HL-60 (cell line): ENCODE measurements at regions not wholly inside any gene's neighbourhood (a gene's known extent, or its start where the extent isn't known, plus 50 kb on each side); places are given as distances from the start of the nearest gene placed in this dataset.

ENCODE experiments used
- DNase-seq, 2 experiments: peaks; one replicate each; pipeline ENCODE4 v3.0.0-alpha.2; 2010 to 2020; ENCODE audit warnings: low read depth in 1 of 2, low spot score in 1 of 2
- H3K27ac ChIP-seq: fragments of 250-450 bp; sonication (Bioruptor Pico); replicated peaks from 2 replicates; pipeline ENCODE4 v1.5.1; 2020; ENCODE audit warnings: mild to moderate bottlenecking, moderate library complexity
- H3K27me3 ChIP-seq: fragments of 250-450 bp; sonication (Bioruptor Pico); 2 replicates; pipeline ENCODE4 v1.5.1; 2021; ENCODE audit warnings: mild to moderate bottlenecking, moderate library complexity; ENCODE audit not compliant: insufficient read depth, poor library complexity, severe bottlenecking
- H3K4me3 ChIP-seq: replicated peaks from 2 replicates; pipeline ENCODE4 v1.5.1; 2011; ENCODE audit warnings: mild to moderate bottlenecking, control low read depth, low read length; ENCODE audit not compliant: insufficient read depth
- GABPA ChIP-seq: IDR thresholded peaks from 2 replicates; pipeline ENCODE4 v1.6.1; 2012; ENCODE audit warnings: low read depth
- POLR2AphosphoS5 ChIP-seq: IDR thresholded peaks from 2 replicates; pipeline ENCODE4 v1.6.1; 2012; ENCODE audit warnings: low read depth
- SPI1 ChIP-seq: IDR thresholded peaks from 2 replicates; pipeline ENCODE4 v1.6.1; 2012; ENCODE audit warnings: low read depth, mild to moderate bottlenecking, borderline replicate concordance
- TF ChIP-seq, protein P1 (sequence below): IDR thresholded peaks from 2 replicates; pipeline ENCODE4 v1.6.1; 2012; ENCODE audit warnings: low read depth; ENCODE audit not compliant: insufficient replicate concordance
- TF ChIP-seq, protein P2 (sequence below): IDR thresholded peaks from one replicate; pipeline ENCODE4 v1.5.1; 2011; ENCODE audit warnings: low read length, control low read depth, inconsistent platforms; ENCODE audit not compliant: insufficient read depth

DNA sequence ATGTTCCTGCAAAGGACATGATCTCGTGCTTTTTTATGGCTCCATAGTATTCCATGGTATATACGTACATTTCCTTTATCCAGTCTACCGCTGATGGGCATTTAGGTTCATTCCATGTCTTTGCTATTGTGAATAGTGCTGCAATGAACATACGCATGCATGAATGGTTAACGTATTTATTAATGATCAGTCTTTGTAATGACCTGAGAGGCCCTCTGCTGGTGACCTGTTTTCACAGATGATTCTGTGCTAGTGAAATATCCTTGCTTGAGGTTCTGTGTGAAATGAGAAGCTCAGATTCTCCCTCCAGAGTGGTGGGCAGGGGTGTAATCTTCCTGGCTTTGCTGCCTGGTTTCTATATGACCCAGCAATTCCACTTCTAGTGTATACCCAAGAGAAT, 160.2 kb upstream of the RASGRP1 start:
- H3K4me3 ChIP-seq: no peak overlapping the region
- no peaks in the 10 kb centered on the region for H3K27me3 ChIP-seq
- H3K27ac ChIP-seq: no peak overlapping the region
- no peak for TF ChIP-seq GABPA
- no peak for DNase-seq

DNA sequence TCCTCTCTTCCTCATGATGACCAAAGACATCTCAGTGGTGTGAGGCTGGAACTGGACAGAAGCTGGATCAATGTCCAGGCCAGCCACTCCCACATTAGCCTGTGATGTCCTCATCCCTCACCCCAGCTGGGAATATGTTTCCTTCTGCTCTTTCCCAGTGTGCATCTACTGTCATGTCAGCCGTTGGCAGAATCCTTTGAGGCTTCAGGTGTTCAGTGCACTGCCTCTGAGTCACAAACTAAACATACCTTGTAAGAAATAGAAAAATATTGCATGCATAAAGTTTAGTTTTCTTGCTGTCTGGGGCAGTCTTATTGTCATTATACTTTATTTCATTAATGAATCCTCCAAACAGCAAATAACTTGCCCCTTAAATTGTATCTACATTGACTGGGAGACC, 161.6 kb upstream of the RASGRP1 start:
- Histone ChIP-seq H3K4me3 (no peak overlapping the region), H3K27ac (no peak overlapping the region), H3K27me3 (no peaks in the 10 kb centered on the region)
- no peak for DNase-seq
- TF ChIP-seq SPI1: no peak
- TF ChIP-seq POLR2AphosphoS5: no peak
- TF ChIP-seq, protein P1, sequence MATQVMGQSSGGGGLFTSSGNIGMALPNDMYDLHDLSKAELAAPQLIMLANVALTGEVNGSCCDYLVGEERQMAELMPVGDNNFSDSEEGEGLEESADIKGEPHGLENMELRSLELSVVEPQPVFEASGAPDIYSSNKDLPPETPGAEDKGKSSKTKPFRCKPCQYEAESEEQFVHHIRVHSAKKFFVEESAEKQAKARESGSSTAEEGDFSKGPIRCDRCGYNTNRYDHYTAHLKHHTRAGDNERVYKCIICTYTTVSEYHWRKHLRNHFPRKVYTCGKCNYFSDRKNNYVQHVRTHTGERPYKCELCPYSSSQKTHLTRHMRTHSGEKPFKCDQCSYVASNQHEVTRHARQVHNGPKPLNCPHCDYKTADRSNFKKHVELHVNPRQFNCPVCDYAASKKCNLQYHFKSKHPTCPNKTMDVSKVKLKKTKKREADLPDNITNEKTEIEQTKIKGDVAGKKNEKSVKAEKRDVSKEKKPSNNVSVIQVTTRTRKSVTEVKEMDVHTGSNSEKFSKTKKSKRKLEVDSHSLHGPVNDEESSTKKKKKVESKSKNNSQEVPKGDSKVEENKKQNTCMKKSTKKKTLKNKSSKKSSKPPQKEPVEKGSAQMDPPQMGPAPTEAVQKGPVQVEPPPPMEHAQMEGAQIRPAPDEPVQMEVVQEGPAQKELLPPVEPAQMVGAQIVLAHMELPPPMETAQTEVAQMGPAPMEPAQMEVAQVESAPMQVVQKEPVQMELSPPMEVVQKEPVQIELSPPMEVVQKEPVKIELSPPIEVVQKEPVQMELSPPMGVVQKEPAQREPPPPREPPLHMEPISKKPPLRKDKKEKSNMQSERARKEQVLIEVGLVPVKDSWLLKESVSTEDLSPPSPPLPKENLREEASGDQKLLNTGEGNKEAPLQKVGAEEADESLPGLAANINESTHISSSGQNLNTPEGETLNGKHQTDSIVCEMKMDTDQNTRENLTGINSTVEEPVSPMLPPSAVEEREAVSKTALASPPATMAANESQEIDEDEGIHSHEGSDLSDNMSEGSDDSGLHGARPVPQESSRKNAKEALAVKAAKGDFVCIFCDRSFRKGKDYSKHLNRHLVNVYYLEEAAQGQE: no peak
- TF ChIP-seq, protein P2, sequence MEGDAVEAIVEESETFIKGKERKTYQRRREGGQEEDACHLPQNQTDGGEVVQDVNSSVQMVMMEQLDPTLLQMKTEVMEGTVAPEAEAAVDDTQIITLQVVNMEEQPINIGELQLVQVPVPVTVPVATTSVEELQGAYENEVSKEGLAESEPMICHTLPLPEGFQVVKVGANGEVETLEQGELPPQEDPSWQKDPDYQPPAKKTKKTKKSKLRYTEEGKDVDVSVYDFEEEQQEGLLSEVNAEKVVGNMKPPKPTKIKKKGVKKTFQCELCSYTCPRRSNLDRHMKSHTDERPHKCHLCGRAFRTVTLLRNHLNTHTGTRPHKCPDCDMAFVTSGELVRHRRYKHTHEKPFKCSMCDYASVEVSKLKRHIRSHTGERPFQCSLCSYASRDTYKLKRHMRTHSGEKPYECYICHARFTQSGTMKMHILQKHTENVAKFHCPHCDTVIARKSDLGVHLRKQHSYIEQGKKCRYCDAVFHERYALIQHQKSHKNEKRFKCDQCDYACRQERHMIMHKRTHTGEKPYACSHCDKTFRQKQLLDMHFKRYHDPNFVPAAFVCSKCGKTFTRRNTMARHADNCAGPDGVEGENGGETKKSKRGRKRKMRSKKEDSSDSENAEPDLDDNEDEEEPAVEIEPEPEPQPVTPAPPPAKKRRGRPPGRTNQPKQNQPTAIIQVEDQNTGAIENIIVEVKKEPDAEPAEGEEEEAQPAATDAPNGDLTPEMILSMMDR: no peak
- TF ChIP-seq GABPA: no peak

DNA sequence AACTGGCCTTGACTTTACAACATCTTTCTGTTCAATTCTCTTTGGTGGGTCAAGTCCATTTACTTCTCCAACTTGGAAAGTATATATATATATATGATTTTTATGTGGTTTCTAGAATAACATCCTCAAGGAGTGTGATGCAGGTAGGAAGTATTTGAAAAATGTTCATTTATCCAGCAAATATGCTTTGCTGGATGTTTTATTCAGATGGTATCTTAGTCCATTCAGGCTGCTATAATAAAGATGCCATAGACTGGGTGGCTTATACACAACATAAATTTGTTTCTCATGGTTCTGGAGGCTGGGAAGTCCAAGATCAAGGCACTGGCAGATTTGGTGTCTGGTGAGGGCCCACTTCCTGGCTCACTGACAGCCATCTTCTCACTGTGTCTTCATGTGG, 168.7 kb upstream of the RASGRP1 start:
- TF ChIP-seq SPI1 (no peak), POLR2AphosphoS5 (no peak)
- no peak for DNase-seq

DNA sequence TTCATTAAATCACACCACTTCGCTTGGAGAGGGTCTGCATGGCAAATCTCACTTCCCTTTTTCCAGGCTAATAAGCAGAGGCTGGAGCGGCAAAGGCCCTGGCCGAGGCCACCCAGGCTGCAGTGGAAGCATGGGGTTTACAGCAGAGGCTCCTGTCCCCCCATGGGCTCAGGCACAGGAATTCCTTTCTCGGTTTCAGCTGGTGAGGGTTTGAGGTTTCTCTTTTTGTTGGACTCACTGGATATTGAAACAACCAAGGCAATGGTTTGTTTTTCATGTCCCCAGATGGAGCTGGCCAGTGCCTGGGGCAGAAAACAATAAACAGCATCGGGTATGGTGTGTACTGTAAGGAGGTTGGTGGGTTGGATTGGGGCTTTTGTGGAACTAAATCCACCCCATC, 175.6 kb upstream of the RASGRP1 start:
- TF ChIP-seq, protein P2: no peak
- TF ChIP-seq SPI1: no peak
- TF ChIP-seq GABPA: no peak
- TF ChIP-seq POLR2AphosphoS5: no peak
- TF ChIP-seq, protein P1: no peak
- no peak for DNase-seq
- H3K27ac ChIP-seq: no peak overlapping the region
- H3K27me3 ChIP-seq: no peaks in the 10 kb centered on the region
- no peak overlapping the region for H3K4me3 ChIP-seq

More for the DNA sequence above, 168.7 kb upstream of the RASGRP1 start:
- Histone ChIP-seq H3K27ac (no peak overlapping the region), H3K27me3 (no peaks in the 10 kb centered on the region), H3K4me3 (no peak overlapping the region)

DNA sequence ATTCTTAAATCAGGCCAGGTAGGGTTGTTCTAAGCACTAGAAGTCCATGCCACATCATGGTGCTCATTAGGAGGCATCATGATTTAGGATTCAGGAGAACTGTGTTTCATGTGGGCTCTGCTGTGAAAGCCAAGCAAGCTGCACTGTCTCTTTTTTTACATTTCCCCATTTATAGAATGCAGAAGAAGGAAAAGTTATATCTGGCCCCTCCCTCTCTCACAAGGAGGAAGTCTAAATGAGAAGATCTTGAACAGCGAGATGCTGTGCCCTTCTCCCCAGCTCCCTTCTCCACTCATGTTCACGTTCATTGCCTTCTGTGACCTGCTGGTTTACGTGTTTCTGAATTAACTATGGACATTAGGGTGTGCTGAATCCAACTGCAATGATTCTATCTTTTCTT, 178.5 kb upstream of the RASGRP1 start:
- Histone ChIP-seq H3K4me3 (no peak overlapping the region), H3K27ac (no peak overlapping the region), H3K27me3 (no peaks in the 10 kb centered on the region)
- TF ChIP-seq, protein P1: no peak
- DNase-seq: no peak
